HEK293 (cell line): ENCODE measurements at regions not wholly inside any gene's neighbourhood (a gene's known extent, or its start where the extent isn't known, plus 50 kb on each side); places are given as distances from the start of the nearest gene placed in this dataset.

Source experiments
- PRDM10 ChIP-seq: fragments of 450-650 bp; formaldehyde crosslinking; IDR thresholded peaks from 2 replicates; pipeline ENCODE4 v1.5.1; 2016; ENCODE audit warnings: missing biosample characterization, missing genetic modification characterization
- PRDM4 ChIP-seq: fragments of 450-650 bp; formaldehyde crosslinking; IDR thresholded peaks from 2 replicates; pipeline ENCODE4 v1.5.1; 2017; ENCODE audit warnings: missing biosample characterization, missing genetic modification characterization
- SP2 ChIP-seq: fragments of 450-650 bp; formaldehyde crosslinking; IDR thresholded peaks from 2 replicates; pipeline ENCODE4 v1.5.1; 2016; ENCODE audit warnings: missing biosample characterization, missing genetic modification characterization
- SP7 ChIP-seq: fragments of 450-650 bp; formaldehyde crosslinking; IDR thresholded peaks from 2 replicates; pipeline ENCODE4 v1.5.1; 2016; ENCODE audit warnings: missing biosample characterization, missing genetic modification characterization
- ZBTB49 ChIP-seq: fragments of 450-650 bp; formaldehyde crosslinking; IDR thresholded peaks from 2 replicates; pipeline ENCODE4 v1.5.1; 2016; ENCODE audit warnings: missing biosample characterization, missing genetic modification characterization, low read depth
- ZFHX2 ChIP-seq: fragments of 450-650 bp; formaldehyde crosslinking; conservative IDR thresholded peaks from 2 replicates; pipeline ENCODE4 v1.5.1; 2016; ENCODE audit warnings: missing biosample characterization, missing genetic modification characterization
- ZIC2 ChIP-seq: fragments of 450-650 bp; formaldehyde crosslinking; IDR thresholded peaks from 2 replicates; pipeline ENCODE4 v1.5.1; 2016; ENCODE audit warnings: missing biosample characterization, missing genetic modification characterization
- ZNF18 ChIP-seq: fragments of 450-650 bp; formaldehyde crosslinking; IDR thresholded peaks from 2 replicates; pipeline ENCODE4 v1.5.1; 2016; ENCODE audit warnings: missing biosample characterization, missing genetic modification characterization
- ZNF280D ChIP-seq: fragments of 450-650 bp; formaldehyde crosslinking; IDR thresholded peaks from 2 replicates; pipeline ENCODE4 v1.5.1; 2016; ENCODE audit warnings: missing biosample characterization, missing genetic modification characterization
- ZNF324 ChIP-seq: fragments of 450-650 bp; formaldehyde crosslinking; IDR thresholded peaks from 2 replicates; pipeline ENCODE4 v1.5.1; 2016; ENCODE audit warnings: missing biosample characterization, missing genetic modification characterization
- ZNF501 ChIP-seq: fragments of 450-650 bp; formaldehyde crosslinking; IDR thresholded peaks from 2 replicates; pipeline ENCODE4 v1.5.1; 2016; ENCODE audit warnings: missing biosample characterization, missing genetic modification characterization
- ZNF558 ChIP-seq: fragments of 450-650 bp; formaldehyde crosslinking; IDR thresholded peaks from 2 replicates; pipeline ENCODE4 v1.5.1; 2016; ENCODE audit warnings: missing biosample characterization, missing genetic modification characterization
- ZNF560 ChIP-seq: fragments of 450-650 bp; formaldehyde crosslinking; IDR thresholded peaks from 2 replicates; pipeline ENCODE4 v1.5.1; 2017; ENCODE audit warnings: missing biosample characterization, missing genetic modification characterization, borderline replicate concordance
- ZNF600 ChIP-seq: fragments of 450-650 bp; formaldehyde crosslinking; IDR thresholded peaks from 2 replicates; pipeline ENCODE4 v1.5.1; 2016; ENCODE audit warnings: missing biosample characterization, missing genetic modification characterization
- ZNF660 ChIP-seq: fragments of 450-650 bp; IDR thresholded peaks from 2 replicates; pipeline ENCODE4 v1.5.1; 2018; ENCODE audit warnings: missing biosample characterization, mild to moderate bottlenecking, missing genetic modification characterization
- ZNF692 ChIP-seq: fragments of 450-650 bp; formaldehyde crosslinking; IDR thresholded peaks from 2 replicates; pipeline ENCODE4 v1.5.1; 2016; ENCODE audit warnings: missing biosample characterization, missing genetic modification characterization
- ZNF843 ChIP-seq: fragments of 450-650 bp; formaldehyde crosslinking; IDR thresholded peaks from 2 replicates; pipeline ENCODE4 v1.5.1; 2016; ENCODE audit warnings: missing biosample characterization, missing genetic modification characterization
- ZSCAN30 ChIP-seq: fragments of 450-650 bp; IDR thresholded peaks from 2 replicates; pipeline ENCODE4 v1.5.1; 2018; ENCODE audit warnings: missing biosample characterization, mild to moderate bottlenecking, missing genetic modification characterization, moderate library complexity
- TF ChIP-seq, protein P1 (sequence below): fragments of 450-650 bp; formaldehyde crosslinking; IDR thresholded peaks from 2 replicates; pipeline ENCODE4 v1.5.1; 2016; ENCODE audit warnings: missing biosample characterization, missing genetic modification characterization

DNA sequence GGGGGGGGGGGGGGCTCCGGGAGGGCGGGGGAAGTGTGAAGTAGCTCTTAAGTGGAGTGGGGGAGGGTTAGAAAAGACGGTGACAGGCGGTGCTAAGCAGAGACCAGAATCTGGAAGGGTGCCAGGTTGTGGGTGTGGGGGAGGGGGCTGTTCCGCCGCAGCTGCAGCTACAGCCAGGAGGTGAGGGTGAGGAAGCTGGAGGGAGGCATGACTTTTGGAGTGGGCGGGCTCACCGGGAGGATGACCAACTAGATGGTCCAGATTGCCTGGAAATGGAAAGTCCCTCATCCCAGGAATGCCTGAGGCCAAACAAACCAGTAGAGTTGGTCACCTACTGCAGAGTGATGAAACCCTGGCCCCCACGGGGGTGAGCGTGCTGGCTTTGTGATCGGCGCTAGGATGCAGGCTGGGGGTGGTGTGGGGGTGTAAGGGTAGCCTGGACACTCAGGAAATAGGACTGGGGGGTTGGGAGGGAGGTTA, 158.1 kb upstream of the SHB start (continued):
- TF ChIP-seq ZNF501 (peak; percentile 45; the same call in 1 of the 2 replicates), ZNF324 (peak; percentile 61; the same call in 1 of the 2 replicates), ZNF280D (tag by site-specific recombination) (no peak), PRDM4 (tag by site-specific recombination) (0 out of 2 replicates have a peak, but pooled peaks have one; percentile 20), PRDM10 (peak; percentile 83), ZNF692 (tag by site-specific recombination) (0 out of 2 replicates have a peak, but pooled peaks have one; percentile 36), ZNF600 (tag by site-specific recombination) (no peak; the same call in 1 of the 2 replicates), ZNF843 (tag by site-specific recombination) (0 out of 2 replicates have a peak, but pooled peaks have one; percentile 37), ZSCAN30 (0 out of 2 replicates have a peak, but pooled peaks have one; percentile 25), SP7 (tag by site-specific recombination) (peak; percentile 54; the same call in 1 of the 2 replicates), ZBTB49 (tag by site-specific recombination) (no peak), ZNF660 (tag by site-specific recombination) (no peak; the same call in 1 of the 2 replicates), ZNF560 (tag by site-specific recombination) (no peak), ZNF18 (tag by site-specific recombination) (peak; percentile 88), ZNF558 (no peak), ZFHX2 (tag by site-specific recombination) (peak; percentile 92), SP2 (tag by site-specific recombination) (peak; percentile 69), ZIC2 (tag by site-specific recombination) (peak; percentile 60)
- TF ChIP-seq, protein P1, sequence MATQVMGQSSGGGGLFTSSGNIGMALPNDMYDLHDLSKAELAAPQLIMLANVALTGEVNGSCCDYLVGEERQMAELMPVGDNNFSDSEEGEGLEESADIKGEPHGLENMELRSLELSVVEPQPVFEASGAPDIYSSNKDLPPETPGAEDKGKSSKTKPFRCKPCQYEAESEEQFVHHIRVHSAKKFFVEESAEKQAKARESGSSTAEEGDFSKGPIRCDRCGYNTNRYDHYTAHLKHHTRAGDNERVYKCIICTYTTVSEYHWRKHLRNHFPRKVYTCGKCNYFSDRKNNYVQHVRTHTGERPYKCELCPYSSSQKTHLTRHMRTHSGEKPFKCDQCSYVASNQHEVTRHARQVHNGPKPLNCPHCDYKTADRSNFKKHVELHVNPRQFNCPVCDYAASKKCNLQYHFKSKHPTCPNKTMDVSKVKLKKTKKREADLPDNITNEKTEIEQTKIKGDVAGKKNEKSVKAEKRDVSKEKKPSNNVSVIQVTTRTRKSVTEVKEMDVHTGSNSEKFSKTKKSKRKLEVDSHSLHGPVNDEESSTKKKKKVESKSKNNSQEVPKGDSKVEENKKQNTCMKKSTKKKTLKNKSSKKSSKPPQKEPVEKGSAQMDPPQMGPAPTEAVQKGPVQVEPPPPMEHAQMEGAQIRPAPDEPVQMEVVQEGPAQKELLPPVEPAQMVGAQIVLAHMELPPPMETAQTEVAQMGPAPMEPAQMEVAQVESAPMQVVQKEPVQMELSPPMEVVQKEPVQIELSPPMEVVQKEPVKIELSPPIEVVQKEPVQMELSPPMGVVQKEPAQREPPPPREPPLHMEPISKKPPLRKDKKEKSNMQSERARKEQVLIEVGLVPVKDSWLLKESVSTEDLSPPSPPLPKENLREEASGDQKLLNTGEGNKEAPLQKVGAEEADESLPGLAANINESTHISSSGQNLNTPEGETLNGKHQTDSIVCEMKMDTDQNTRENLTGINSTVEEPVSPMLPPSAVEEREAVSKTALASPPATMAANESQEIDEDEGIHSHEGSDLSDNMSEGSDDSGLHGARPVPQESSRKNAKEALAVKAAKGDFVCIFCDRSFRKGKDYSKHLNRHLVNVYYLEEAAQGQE (tag by site-specific recombination): no peak
